ENCODE measurements at regions not wholly inside any gene's neighbourhood (a gene's known extent, or its start where the extent isn't known, plus 50 kb on each side); places are given as distances from the start of the nearest gene placed in this dataset.
"Not testable (repeated sequence)": the region's sequence is repeated elsewhere in the genome, so short reads cannot be mapped to it uniquely, and the experiment has no call there.

DNA sequence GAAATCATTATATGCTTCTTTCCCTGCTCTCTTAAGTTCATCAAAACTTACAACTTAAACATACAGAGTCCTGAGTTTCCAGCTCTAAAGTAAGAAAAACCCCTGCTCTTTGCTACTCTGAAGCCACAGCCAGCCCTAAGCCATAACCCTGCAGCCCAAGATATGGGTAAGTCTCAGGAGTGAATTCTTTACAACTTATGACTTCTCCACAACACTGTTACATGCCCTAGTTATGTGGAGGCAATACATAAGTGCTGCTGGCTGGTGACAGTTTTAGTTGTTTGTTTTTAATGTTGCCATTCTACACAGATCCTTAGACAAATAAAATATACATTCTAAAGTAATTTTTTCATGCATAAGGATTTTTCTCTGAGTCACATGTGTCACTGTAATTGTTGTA, 100.2 kb downstream of the FBXO8 start:
- no peak for FAIRE-seq

DNA sequence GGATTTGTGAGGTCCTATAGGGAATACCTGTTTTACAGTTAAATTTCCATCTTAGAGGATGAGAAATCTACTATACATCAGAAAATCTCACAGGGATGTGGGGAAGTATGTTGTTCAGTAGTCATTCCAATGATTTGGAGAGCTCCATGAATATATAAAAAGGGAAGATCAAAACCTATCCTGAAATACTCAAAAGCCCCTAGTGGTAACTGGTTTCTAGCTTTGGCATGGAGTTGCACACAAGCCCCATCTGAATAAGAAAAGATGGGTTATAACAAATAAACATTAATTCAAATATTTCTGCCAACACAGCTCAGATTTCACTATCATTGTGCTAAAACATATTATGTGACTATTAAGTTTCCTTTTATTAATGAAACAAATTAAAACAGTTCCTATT, 101.6 kb downstream of the FBXO8 start:
- no peak for FAIRE-seq

DNA sequence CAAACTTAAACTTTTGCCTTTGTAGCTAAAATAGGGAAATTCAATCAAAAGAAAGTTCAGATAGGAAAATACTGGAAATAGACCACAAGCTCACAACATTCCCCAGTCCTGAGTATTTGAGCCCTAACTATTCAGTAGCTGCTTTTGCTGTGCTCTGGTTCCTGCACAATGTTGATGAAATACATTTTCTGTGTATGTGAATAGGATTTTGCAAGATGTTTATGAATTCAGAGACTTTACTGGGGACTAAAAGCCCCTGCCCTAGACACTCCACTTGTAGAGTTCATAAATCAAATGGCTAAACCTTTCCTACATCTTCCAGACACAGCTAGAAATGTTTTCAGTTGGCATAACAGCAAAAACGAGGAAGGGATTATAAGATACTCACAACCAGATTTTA, 105.9 kb downstream of the FBXO8 start:
- FAIRE-seq = no peak

DNA sequence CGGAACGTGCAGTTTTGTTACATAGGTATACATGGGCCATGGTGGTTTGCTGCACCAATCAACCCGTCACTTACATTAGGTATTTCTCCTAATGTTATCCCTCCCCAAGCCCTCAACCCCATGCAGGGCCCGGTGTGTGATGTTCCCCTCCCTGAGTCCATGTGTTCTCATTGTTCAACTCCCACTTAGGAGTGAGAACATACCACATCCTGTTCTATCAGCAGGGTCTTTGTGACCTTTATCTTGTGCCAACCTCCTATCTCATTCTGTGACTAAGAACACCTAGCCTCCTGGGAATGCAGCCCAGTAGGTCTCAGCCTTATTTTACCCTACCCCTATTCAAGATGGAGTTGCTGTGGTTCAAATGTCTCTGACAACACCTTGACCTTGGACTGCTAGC, 107.6 kb downstream of the FBXO8 start:
- FAIRE-seq = not testable (repeated sequence)

DNA sequence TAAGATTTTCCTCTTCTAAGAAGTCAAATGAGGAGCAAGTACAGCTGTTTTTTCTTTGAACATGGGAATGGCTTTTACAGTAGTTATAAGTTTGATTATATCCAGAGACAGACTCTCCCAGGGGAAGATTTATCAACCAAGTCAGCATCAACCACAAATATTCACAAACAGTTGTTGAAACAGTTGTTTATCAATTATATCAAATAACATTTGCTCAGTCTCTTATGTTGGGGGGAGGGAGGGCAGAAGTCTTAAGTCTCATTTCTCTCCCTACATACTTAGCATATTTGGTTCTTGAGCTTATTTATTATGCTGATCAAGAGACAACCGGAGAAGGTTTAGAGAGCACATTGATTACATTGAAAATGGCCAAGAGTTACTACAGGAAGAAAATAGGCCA, 110.1 kb downstream of the FBXO8 start:
- no peak for FAIRE-seq

DNA sequence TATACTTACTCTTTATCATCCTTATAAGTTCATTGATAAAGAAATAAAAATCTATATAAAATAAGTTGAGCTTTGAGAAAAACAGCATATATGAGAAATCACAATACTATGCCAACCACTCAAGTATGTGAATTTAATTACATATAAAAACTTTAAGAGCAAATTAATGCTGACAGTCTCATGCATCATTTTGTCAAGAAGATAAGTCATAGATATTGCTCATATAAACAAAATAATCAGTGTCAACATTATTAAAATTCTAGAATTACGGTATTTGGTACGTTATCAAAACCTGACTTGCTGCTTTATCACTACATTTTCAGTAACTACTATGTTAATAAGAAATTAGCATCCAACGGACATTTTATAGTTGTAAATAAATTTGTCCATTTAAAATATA, 111.2 kb downstream of the FBXO8 start:
- no peak for FAIRE-seq

DNA sequence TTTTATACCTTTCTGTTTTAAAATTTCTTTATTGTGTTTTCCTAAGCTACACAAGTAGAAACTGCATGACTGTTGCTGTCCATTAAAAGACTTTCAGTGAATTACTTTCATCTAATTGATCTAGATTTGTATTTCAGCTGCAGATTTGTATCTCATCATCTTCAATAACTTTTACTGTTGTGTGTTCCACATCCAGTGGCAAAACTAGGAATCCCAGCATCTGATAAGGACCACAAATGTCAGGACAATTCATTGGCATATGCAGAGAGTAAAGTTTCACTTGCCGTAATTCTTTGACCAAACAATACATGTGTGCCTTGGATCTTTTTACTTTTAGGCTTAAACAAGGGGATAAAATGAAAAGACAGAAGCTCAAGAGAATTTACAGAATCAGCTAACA, 112.6 kb downstream of the FBXO8 start:
- FAIRE-seq = no peak

DNA sequence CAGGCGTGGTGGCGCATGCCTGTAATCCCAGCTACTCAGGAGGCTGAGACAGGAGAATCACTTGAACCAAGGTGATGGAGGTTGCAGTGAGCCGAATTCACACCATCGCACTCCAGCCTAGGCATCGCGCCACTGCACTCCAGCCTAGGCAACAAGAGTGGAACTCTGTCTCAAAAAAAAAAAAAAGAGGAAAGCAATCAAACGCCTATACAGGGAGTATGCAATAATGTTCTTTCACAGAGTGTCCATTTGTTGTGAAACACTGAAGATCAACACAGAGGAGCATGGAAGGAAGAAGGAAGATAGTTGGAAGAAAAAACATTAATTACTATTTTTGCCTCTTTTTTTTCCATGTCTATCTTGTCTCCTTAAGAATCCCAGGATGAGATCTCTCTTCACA, 113.4 kb downstream of the FBXO8 start:
- FAIRE-seq = no peak

DNA sequence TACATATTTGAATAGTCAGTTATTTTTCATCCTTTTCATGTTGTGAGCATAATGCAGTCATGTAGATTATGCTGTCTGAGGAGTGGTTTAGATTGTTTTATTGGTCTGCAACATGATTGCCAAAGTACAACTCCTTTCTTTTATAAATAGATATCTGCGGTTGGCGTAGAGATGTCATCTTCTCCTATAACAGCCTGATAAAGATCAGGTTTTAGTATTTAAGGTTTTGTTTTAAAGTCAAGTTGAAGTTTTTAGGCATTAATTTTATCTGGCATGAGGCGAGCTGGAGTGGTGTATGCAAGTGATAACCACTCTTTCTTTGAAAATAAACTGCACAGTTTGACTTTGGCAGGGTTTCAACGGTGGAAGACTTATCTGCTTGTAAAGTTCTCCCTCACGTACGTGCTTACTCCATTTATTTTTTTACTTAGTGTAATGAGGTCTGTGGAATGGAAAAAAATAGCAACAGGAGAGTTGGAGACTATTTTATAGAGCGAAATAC, 126.3 kb downstream of the FBXO8 start:
- no peak for FAIRE-seq

DNA sequence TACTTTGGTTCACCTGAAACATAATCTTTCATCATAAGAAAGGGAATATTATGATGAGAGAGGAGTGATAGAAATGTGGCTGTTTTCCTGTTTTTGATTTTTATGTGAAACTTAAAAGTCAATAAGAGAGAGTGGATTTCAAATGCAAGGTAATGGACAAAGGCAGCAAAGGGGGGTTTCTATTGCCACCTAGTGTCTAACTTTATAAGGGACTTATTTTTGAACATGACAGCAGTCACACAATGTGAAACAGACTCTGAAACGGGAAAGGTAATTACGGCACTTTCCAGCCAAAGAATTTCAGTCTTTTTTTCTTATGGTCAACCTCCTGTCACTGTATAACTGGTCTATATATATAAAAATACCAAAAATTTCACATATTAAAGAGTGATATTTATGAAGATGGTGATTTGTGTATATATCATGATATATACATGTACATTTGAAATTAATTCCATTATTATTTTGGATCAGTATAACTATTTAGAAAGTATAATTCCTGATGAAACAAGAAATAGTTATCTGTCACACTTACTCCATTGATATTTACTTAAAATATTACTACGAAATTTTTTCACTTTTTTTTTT, 127.1 kb downstream of the FBXO8 start:
- peak; percentile 75 for FAIRE-seq

DNA sequence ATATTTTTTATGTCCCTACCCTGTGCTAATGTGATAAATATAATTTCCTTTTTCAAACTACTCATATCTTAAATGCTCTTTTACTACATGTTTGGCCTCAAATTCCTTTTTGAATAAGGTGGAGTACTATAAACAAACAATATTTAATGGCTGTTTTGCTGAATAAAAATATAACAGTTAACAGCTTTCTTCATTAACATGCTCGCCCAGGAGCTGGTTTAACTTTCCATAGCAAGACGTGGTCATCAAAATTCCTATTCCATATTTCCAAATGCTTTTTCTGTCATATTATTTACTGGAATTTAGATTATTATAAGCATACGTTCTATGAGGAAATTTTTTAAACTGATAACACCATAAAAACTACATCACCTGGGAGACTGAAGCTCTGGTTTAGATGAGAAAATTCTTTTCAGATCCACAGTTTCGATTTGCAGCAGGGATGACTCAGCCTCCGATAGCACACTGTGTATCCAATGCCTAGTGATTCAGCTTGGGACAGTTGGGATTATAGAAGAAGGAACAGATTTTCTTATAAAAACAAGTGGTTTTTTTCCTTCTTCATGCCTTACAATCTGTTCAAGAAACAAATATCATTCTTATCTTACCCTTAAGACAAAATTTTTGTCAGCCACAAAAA, 129.1 kb downstream of the FBXO8 start:
- no peak for FAIRE-seq

DNA sequence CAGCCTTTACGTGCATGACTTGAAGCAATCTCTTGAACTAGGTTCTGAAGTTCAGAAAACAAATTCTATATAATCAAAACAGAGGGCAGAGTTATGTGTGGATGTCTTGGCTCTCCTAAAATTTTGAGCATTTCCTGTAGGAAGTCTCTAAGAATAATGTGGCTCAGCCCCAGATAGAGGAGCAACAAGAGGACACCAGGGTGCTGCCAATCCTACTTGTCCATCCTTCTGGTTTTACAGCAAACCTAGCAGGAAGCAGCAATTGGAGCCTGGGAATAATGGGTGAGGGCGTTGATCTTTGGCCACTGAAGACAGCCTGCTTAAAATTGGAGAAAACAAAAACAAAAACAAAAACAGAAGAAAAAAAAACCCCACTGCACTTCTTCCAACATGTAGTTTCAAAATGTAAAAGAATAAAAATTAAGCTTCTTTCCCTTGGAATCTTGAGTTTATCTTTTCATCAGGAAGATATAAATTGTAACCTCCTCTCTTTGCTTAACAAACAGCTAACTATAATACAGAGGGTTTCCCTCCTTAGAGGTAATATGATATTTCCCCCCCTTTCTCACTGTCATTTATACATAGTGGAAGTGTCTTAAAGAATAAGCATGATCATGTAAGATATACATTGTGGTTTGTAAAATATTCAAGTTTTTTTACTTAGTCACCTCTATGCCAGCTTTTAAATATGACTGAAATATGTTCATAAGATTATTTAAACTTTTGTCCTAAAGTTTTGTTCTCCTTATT, 130.6 kb downstream of the FBXO8 start:
- no peak for FAIRE-seq

DNA sequence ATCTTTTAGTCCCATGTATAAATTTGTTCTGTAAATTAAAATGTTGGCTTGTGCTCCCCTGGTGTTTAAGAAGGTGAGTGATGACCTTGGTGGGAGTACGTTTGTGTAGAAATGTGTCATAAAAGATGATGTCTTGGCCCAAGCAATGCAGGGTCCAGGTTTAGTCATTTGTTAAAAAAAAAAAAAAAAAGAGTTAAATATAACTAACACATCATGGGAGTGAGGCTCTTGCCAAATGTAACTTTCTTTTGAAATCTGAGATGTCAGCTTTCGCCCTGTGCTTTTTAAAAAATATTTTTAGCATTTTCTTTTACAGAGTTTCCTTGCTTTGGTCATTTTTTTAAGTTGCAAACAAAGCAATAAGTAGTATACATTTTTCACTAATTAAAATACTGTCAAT, 135.6 kb downstream of the FBXO8 start:
- FAIRE-seq = no peak

DNA sequence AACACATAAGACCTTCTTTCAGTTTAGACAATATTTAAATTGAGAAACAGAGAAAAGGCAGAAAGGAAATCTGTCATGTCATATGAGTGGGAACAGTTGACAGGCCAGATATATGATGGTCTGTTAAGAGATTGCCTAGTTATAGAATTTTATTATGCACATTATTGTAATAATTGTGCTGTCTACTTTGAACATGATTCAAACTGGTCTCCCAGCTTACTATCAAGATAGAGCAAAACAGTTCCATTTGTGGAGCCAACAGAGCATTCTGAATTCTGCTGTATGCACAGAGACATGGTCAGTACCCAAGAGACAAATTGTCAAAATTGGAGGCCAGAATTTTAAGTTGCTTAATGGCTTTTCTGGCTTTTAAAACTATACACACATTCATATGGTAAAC, 139.4 kb downstream of the FBXO8 start:
- no peak for FAIRE-seq

DNA sequence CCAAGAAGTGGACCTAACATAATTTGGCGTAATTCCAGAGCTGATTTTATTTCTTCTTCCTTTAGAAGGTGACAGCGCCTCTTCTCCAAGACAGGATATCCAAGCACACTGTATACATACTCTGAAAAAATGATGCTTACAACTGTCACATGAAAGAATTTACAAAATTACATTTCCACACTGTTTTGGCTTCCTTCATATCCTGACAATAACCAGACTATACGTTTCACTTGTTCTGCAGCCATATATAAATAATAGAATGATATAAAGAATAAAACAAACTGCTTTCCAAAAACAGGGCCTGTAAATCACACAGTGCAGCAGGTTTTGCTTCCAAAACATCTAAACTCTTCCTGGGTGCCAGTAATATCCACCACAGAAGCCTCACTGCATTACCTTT, 141.6 kb downstream of the FBXO8 start:
- FAIRE-seq = no peak

DNA sequence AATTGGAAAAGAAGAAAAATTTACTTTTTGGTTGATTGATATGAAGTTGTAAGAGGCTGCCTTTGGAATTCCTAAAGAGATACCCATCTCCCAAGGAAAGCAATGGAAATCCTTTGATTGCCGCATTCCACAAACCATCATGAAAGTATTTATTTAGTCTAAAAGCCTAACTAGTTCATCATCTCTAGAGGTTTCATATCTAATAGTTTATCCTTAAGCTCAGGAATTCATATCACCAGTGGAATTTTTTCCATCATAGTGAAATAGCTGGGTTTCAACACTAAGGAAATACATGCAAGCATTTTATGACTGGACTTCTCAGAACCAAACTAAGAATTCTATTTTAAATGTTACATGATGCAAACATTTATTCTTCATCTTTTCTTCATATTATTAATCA, 144.9 kb downstream of the FBXO8 start:
- FAIRE-seq = no peak

DNA sequence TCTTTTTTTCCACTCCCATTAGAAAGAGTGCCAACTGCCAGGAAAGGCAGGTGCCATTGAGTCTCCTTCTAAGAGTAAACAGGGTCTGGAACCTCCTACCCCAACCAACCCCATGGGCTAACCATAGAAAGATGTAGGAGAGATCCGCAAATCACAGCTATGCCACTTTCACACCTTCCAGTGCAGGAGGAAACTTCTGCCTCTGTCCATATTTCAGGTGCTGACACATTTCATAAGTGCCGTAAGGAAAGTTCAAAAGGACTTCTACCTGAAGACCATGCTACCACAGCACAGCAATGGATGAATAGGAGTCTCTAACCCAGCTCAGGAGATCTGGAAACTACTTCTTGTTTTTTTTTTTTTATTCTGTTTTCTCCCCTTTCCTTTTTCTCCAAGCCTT, 145.8 kb downstream of the FBXO8 start:
- FAIRE-seq = no peak

DNA sequence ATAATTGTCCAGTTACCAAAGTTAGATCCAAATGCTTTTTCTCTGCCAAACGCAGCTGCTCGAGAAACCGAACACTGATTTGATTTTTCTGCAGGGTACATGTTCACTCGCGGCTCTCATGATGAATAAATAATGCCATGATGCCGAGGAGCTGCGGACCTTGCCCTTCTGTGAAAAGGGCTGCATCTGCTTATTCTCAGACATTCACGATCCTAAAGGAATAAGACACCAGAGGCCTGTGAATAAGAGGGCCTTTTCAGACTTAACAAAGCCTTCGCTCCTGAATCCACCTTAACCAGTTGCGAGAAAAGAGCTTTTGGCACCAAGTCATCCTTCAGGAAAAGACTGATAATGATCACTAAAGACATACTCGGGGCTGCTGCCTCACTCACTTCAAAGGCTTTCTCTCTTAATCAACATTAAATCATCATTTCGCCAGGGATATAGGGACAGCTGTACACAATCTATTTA, 147.5 kb downstream of the FBXO8 start:
- FAIRE-seq = no peak

DNA sequence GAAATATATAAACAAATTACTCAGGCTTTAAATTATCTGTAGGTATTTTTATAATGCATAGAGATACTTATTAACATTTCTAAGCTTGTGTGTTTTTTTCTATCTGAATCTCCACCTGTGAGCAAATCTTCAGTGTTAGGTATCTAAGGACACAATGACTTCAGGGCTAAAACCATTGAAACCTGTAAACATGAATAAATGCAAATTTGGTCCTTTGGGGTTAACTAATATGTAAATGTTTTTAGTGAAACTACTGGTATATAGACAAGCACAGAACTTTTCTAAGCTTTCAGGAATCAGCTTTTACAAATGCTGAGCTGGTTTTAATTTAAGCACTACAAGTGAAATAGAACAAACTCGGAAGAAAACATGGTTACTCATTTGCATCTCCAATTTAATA, 147.9 kb downstream of the FBXO8 start:
- no peak for FAIRE-seq

DNA sequence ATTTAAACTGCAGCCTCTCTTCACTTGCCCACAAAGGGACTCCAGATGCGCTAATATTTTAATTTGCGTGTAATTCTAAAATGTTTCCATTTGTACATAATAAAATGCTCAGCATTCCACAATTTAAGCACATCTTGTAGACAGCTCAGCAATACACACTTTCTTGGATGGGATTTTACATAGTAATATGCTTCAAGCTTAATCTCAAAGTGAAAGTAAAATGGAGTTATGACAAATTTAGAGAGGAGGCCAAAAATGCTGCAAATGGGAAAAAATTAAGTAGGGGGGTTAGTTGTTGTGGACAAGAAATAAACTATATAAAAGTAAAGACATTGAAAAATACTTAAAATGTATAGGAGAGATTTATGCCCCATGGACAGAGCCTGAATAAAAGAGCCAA, 149.1 kb downstream of the FBXO8 start:
- no peak for FAIRE-seq

DNA sequence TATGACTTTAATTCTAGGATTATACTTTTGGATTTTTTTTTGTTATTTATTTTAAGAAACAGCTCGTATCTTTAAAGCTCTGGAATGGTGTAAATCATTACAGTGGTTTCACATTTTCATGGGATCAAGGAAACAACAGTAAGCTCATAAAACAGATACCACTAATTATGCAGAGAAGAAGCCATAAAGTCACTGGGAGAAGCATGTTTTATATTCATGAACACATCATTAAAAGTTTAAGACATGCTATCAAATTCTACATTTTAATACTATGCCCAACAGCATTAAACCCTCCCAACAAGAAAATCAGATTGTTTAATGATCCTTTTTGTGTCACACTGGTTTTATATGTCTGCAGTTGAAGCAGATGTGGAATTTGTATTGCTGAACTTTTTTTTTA, 149.9 kb downstream of the FBXO8 start:
- FAIRE-seq = no peak

DNA sequence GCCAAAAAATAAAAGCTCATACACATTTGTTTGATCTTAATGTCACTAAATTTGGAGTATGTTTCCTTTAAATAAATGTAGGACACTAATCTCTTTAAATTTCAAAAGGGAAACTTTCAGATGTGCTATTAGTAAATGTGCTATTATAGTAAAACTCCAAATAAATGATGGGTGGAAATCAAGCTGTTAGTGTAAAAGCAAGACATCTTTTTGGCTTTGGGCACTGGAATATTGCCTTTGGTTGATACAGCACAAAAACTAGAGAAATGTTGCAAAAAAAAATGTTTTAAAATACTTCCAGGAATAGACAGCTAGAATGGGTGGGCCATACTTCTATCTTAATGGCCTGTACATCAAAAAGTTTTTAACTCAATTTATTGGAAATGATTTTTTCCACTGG, 151.6 kb downstream of the FBXO8 start:
- FAIRE-seq = no peak

DNA sequence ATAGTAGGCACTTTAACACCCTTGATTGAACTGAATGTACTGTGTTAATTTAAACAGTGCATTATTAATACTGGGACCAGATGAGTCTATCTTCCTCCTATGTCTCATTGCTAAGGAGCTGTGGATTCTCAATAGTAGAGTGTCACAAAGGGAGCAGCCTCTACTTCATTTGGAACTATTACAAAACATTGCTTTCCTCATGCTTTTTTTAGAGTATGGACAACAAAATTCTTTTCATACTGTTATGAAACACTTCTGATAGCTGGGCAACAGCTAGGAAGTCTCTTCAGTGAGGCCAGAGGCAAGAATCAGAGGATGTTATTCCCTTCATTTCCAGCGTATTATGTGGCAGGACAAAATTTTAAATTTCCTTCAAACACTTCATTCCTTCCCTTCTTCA, 160.8 kb downstream of the FBXO8 start:
- FAIRE-seq = no peak

Data from islet of Langerhans (tissue), 1 donor.